ENCODE measurements at regions not wholly inside any gene's neighbourhood (a gene's known extent, or its start where the extent isn't known, plus 50 kb on each side); places are given as distances from the start of the nearest gene placed in this dataset.
"Not testable (repeated sequence)": the region's sequence is repeated elsewhere in the genome, so short reads cannot be mapped to it uniquely, and the experiment has no call there.

DNA sequence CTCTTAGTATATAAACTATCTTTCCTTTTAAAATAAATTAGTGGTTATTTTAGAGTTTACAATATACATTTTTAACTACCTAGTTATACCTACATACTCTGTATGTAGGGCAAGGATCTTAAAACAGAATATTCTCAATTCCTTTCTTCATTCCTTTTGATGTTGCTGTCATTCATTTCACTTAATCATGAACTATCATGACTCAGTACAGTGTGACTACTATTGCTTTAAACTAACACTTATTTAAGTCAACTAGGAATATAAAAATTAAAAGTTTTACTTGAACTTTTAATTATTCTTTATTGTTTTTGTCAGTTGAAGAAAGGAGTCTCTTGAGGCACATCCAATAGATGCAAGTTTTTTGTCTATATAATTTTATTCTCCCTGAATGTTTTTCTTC lies 726.4 kb downstream of the BRINP3 start:
- Mint-ChIP-seq H3K27me3 (ENCODE audit: low read depth) (no peaks in the 10 kb centered on the region), H3K9me3 (ENCODE audit: low read depth) (peaks cover 9% of the 10 kb centered on the region), H3K4me3 (ENCODE audit: unreplicated experiment) (no peak overlapping the region), H3K36me3 (ENCODE audit: low read depth) (no peaks in the 10 kb centered on the region), H3K27ac (ENCODE audit: unreplicated experiment) (no peak overlapping the region), H3K4me1 (ENCODE audit: low read depth) (peaks cover 7% of the 10 kb centered on the region)
- DNase-seq (ENCODE audit: low spot score) = no peak
- no peak for TF ChIP-seq CTCF (IDR thresholded peaks at IDR 0.05)

GRCh38 chr1:189752461-189752995 lies 725.1 kb downstream of the BRINP3 start:
- Mint-ChIP-seq H3K36me3 (ENCODE audit: low read depth) (no peaks in the 10 kb centered on the region), H3K9me3 (ENCODE audit: low read depth) (peaks cover 12% of the 10 kb centered on the region), H3K27ac (ENCODE audit: unreplicated experiment) (no peak overlapping the region), H3K4me3 (ENCODE audit: unreplicated experiment) (no peak overlapping the region), H3K27me3 (ENCODE audit: low read depth) (no peaks in the 10 kb centered on the region), H3K4me1 (ENCODE audit: low read depth) (peaks cover 7% of the 10 kb centered on the region)
- no peak for DNase-seq (ENCODE audit: low spot score)
- TF ChIP-seq CTCF (IDR thresholded peaks at IDR 0.05) = no peak

GRCh38 chr1:189755100-189755499 lies 722.6 kb downstream of the BRINP3 start:
- not testable (repeated sequence) for H3K27ac Mint-ChIP-seq (ENCODE audit: unreplicated experiment); H3K4me1 Mint-ChIP-seq (ENCODE audit: low read depth)

DNA sequence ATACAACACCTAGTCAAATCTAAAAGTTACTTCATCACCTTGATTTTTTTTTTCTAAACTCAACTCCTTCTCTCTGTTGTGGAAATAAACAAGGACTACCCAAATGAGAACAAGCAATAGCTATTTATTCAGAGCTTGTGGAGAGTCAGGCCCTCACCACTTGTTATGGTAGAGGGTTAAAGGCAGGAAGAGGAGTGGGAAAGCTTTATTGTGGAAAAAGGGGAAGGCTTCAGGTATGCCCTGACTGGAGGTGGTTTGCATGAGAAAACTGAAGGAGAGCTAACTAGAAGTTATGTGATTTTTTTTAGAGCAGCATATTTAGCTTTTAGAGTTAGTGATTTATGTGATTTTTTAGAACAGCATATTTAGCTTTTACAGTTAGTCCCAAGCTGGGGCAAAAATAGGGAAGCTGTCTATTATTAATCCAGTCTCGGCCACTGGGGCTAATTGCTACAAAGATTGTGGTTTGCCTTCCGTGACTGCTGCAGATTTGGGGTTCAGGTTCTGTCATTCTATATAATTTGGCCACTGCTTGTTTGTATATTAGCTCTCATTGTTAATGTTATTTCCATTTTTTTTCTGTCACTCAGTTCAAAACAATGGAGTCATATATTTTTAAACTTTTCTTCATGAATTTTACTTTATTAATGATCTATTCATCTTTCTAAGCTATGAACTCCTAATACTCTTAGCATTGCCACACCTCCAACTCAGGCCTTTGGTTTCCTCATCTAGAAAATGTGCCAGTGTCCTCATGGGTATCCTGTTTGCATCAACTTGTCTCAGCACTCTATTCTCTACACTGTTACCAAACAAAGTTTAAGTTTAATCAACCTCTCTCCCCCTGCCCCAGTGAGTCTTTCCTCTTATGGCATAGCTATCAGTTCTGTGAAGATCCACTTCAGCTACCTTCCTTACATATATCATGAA lies 713.0 kb downstream of the BRINP3 start:
- H3K9me3 Mint-ChIP-seq (ENCODE audit: low read depth) = no peaks in the 10 kb centered on the region
- no peak for TF ChIP-seq CTCF (IDR thresholded peaks at IDR 0.05)
- DNase-seq (ENCODE audit: low spot score) = no peak
- no peak overlapping the region for H3K4me3 Mint-ChIP-seq (ENCODE audit: unreplicated experiment)
- H3K27ac Mint-ChIP-seq (ENCODE audit: unreplicated experiment) = no peak overlapping the region
- peaks cover 4% of the 10 kb centered on the region for H3K27me3 Mint-ChIP-seq (ENCODE audit: low read depth)
- no peaks in the 10 kb centered on the region for H3K36me3 Mint-ChIP-seq (ENCODE audit: low read depth)
- no peaks in the 10 kb centered on the region for H3K4me1 Mint-ChIP-seq (ENCODE audit: low read depth)

More at GRCh38 chr1:189755100-189755499, 722.6 kb downstream of the BRINP3 start:
- not testable (repeated sequence) for H3K4me3 Mint-ChIP-seq (ENCODE audit: unreplicated experiment); H3K36me3 Mint-ChIP-seq (ENCODE audit: low read depth); H3K27me3 Mint-ChIP-seq (ENCODE audit: low read depth)
- DNase-seq (ENCODE audit: low spot score) = peak; percentile 25
- H3K9me3 Mint-ChIP-seq (ENCODE audit: low read depth) = peaks cover 12% of the 10 kb centered on the region

GRCh38 chr1:189769448-189769847 lies 708.2 kb downstream of the BRINP3 start:
- H3K4me3 Mint-ChIP-seq (ENCODE audit: unreplicated experiment) = no peak overlapping the region
- H3K36me3 Mint-ChIP-seq (ENCODE audit: low read depth) = no peaks in the 10 kb centered on the region
- H3K9me3 Mint-ChIP-seq (ENCODE audit: low read depth) = no peaks in the 10 kb centered on the region
- peaks cover 4% of the 10 kb centered on the region for H3K27me3 Mint-ChIP-seq (ENCODE audit: low read depth)
- DNase-seq (ENCODE audit: low spot score) = no peak
- no peaks in the 10 kb centered on the region for H3K4me1 Mint-ChIP-seq (ENCODE audit: low read depth)
- TF ChIP-seq CTCF (IDR thresholded peaks at IDR 0.05) = no peak
- no peak overlapping the region for H3K27ac Mint-ChIP-seq (ENCODE audit: unreplicated experiment)

All from chondrocyte (in vitro differentiated cells).